BE2C (cell line): ENCODE measurements at regions not wholly inside any gene's neighbourhood (a gene's known extent, or its start where the extent isn't known, plus 50 kb on each side); places are given as distances from the start of the nearest gene placed in this dataset.

ENCODE experiments used
- DNase-seq: peaks from one replicate; pipeline ENCODE4 v3.0.0-alpha.2; 2020
- H3K27me3 ChIP-seq: fragments of 250-450 bp; sonication (Bioruptor Pico); 2 replicates; pipeline ENCODE4 v1.5.1; 2020; ENCODE audit warnings: mild to moderate bottlenecking
- H3K36me3 ChIP-seq: fragments of 250-450 bp; sonication (Bioruptor Pico); 2 replicates; pipeline ENCODE4 v1.5.1; 2020; ENCODE audit warnings: mild to moderate bottlenecking
- H3K4me1 ChIP-seq: fragments of 250-450 bp; sonication (Bioruptor Pico); 2 replicates; pipeline ENCODE4 v1.5.1; 2020
- H3K4me3 ChIP-seq: 2 replicates; pipeline ENCODE4 v1.5.1; 2011; ENCODE audit warnings: low read depth, low read length
- H3K9me3 ChIP-seq: fragments of 250-450 bp; sonication (Bioruptor Pico); 2 replicates; pipeline ENCODE4 v1.5.1; 2020
- CTCF ChIP-seq: IDR thresholded peaks from 2 replicates; pipeline ENCODE4 v1.5.1; 2012; ENCODE audit warnings: mild to moderate bottlenecking, low read depth, low read length

- no peak overlapping the region for H3K4me3 ChIP-seq
- H3K9me3 ChIP-seq, result no peaks in the 10 kb centered on the region
- TF ChIP-seq CTCF, result no peak
- no peaks in the 10 kb centered on the region for H3K27me3 ChIP-seq
- H3K36me3 ChIP-seq, result no peaks in the 10 kb centered on the region
- no peaks in the 10 kb centered on the region for H3K4me1 ChIP-seq
- no peak for DNase-seq
Measured at GRCh38 chr7:142592231-142592630, 157.0 kb upstream of the PRSS1 start.

- H3K27me3 ChIP-seq, result no peaks in the 10 kb centered on the region
- H3K4me3 ChIP-seq, result no peak overlapping the region
- no peaks in the 10 kb centered on the region for H3K4me1 ChIP-seq
- H3K36me3 ChIP-seq, result no peaks in the 10 kb centered on the region
- no peak for DNase-seq
- TF ChIP-seq CTCF, result no peak
- H3K9me3 ChIP-seq, result no peaks in the 10 kb centered on the region
Measured at GRCh38 chr7:142590830-142591457, 158.3 kb upstream of the PRSS1 start.

GRCh38 chr7:142590077-142590476 is 159.2 kb upstream of the PRSS1 start:
- H3K4me3 ChIP-seq, result no peak overlapping the region
- no peaks in the 10 kb centered on the region for H3K27me3 ChIP-seq
- no peaks in the 10 kb centered on the region for H3K4me1 ChIP-seq
- H3K36me3 ChIP-seq, result no peaks in the 10 kb centered on the region
- no peaks in the 10 kb centered on the region for H3K9me3 ChIP-seq
- no peak for TF ChIP-seq CTCF
- DNase-seq, result no peak

GRCh38 chr7:142587578-142588191 is 161.6 kb upstream of the PRSS1 start:
- no peaks in the 10 kb centered on the region for H3K27me3 ChIP-seq
- H3K36me3 ChIP-seq, result no peaks in the 10 kb centered on the region
- H3K4me1 ChIP-seq, result no peaks in the 10 kb centered on the region
- DNase-seq, result peak; percentile 19
- H3K9me3 ChIP-seq, result no peaks in the 10 kb centered on the region
- no peak overlapping the region for H3K4me3 ChIP-seq
- peak; percentile 59 for TF ChIP-seq CTCF

GRCh38 chr7:142586611-142587010 is 162.7 kb upstream of the PRSS1 start:
- no peaks in the 10 kb centered on the region for H3K4me1 ChIP-seq
- DNase-seq, result no peak
- no peak overlapping the region for H3K4me3 ChIP-seq
- no peaks in the 10 kb centered on the region for H3K27me3 ChIP-seq
- no peaks in the 10 kb centered on the region for H3K36me3 ChIP-seq
- no peak for TF ChIP-seq CTCF
- H3K9me3 ChIP-seq, result no peaks in the 10 kb centered on the region

DNA sequence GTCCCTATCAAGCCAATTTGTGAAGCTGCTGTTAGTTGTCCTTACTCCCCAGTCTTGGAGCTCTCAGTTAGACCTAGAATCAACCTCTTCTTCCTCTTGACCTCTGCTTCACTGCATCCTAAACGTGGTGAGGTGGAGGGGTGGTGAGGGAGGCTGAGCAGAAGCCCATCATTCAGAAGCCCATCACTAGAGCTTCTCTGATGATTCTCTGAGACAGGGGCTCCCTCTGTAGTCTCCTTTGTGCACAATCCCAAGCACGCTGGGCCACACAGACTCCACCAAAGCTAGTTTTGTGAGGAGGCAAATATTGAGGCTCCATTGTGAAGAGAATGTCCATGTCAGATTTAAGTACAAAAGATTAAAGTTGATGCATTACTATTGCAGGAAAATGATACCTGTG is 163.8 kb upstream of the PRSS1 start:
- no peaks in the 10 kb centered on the region for H3K36me3 ChIP-seq
- no peaks in the 10 kb centered on the region for H3K9me3 ChIP-seq
- no peak for DNase-seq
- TF ChIP-seq CTCF, result no peak
- no peaks in the 10 kb centered on the region for H3K4me1 ChIP-seq
- H3K4me3 ChIP-seq, result no peak overlapping the region
- no peaks in the 10 kb centered on the region for H3K27me3 ChIP-seq
